Lung (tissue), 11 donors: ENCODE measurements at regions not wholly inside any gene's neighbourhood (a gene's known extent, or its start where the extent isn't known, plus 50 kb on each side); places are given as distances from the start of the nearest gene placed in this dataset.

ENCODE experiments used
- ATAC-seq: fragments of 200-7000 bp; cut with Tn5 transposase; one replicate; pipeline ENCODE4 v1.9.1; 2020; ENCODE audit warnings: moderate number of reproducible peaks; ENCODE audit not compliant: insufficient read depth, low FRiP score
- DNase-seq, 3 donors: peaks; one replicate each; pipeline ENCODE4 v3.0.0-alpha.2; 2013 to 2017
- H3K27ac ChIP-seq, 2 donors: one replicate each; pipeline ENCODE4 v1.5.1; 2013; ENCODE audit warnings: mild to moderate bottlenecking in 2 of 2, moderate library complexity in 2 of 2, control low read depth in 1 of 2, inconsistent platforms in 1 of 2, low read depth in 1 of 2, low read length in 1 of 2
- H3K27me3 ChIP-seq, 3 donors: one replicate each; pipeline ENCODE4 v1.5.1; 2013; ENCODE audit warnings: low read length in 2 of 3; ENCODE audit not compliant: control insufficient read depth in 3 of 3, insufficient read depth in 3 of 3
- H3K36me3 ChIP-seq, 4 donors: one replicate each; pipeline ENCODE4 v1.5.1; 2013; ENCODE audit warnings: low read length in 4 of 4, mild to moderate bottlenecking in 1 of 4, moderate library complexity in 1 of 4; ENCODE audit not compliant: control insufficient read depth in 4 of 4, insufficient read depth in 4 of 4
- H3K4me1 ChIP-seq, 5 donors: one replicate each; pipeline ENCODE4 v1.5.1; 2013; ENCODE audit warnings: low read length in 5 of 5, mild to moderate bottlenecking in 2 of 5, moderate library complexity in 1 of 5; ENCODE audit not compliant: control insufficient read depth in 5 of 5, insufficient read depth in 5 of 5
- H3K4me3 ChIP-seq: one replicate; pipeline ENCODE4 v1.5.1; 2013; ENCODE audit warnings: mild to moderate bottlenecking, control low read depth, moderate library complexity
- H3K9ac ChIP-seq, 2 donors: one replicate each; pipeline ENCODE4 v1.5.1; 2013; ENCODE audit warnings: low read length in 2 of 2, control low read depth in 1 of 2; ENCODE audit not compliant: insufficient read depth in 1 of 2
- H3K9me3 ChIP-seq, 4 donors: one replicate each; pipeline ENCODE4 v1.5.1; 2013; ENCODE audit warnings: low read length in 3 of 4, mild to moderate bottlenecking in 1 of 4, moderate library complexity in 1 of 4; ENCODE audit not compliant: control insufficient read depth in 4 of 4, insufficient read depth in 3 of 4
- CTCF ChIP-seq: IDR thresholded peaks from 2 replicates; pipeline ENCODE4 v1.5.1; 2012; ENCODE audit warnings: mild to moderate bottlenecking; ENCODE audit errors: control extremely low read depth, extremely low read depth
- WGBS, 2 donors: extraction: QIAGEN DNeasy Blood & Tissue Kit; methylation state at CpG; one replicate each; pipeline ENCODE4 v1.1.7; 2013; 5-methylcytosine and 5-hydroxymethylcytosine counted together
- donor health status: control.
- donor health status: control.
- donor health status: Bipolar disorder and iron deficiency.
- donor health status: healthy.
- donor health status: DM: yes; HTN: yes; CAD: no.

DNA sequence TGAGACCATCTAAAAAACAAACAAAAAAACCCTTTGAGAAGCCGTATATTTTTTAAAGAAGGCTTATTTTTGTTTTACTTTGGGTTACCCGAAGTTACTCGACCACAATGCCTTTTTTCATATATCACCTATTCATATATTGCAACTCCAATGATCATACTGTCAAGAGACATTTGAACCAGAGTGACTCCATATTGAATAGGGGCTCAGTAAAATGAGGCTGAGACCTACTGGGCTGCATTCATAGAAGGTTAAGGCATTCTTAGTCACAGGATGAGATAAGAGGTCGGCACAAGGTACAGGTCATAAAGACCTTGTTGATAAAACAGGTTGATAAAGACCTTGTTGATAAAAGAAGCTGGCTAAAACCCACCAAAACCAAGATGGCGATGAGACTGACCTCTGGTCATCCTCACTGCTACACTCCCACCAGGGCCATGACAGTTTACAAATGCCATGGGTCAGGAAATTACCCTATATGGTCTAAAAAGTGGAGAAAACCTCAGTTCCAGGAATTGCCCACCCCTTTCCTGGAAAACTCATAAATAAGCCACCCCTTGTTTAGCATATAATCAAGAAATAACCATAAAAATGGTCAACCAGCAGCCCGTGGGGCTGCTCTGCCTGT is 50.0 kb upstream of the PKP2 start:
- no peak for DNase-seq
- TF ChIP-seq CTCF = no peak
- Histone ChIP-seq H3K27ac (no peak overlapping the region), H3K36me3 (no peaks in the 10 kb centered on the region), H3K4me3 (no peak overlapping the region), H3K4me1 (no peaks in the 10 kb centered on the region), H3K9me3 (no peaks in the 10 kb centered on the region), H3K27me3 (no peaks in the 10 kb centered on the region), H3K9ac (no peak overlapping the region)
- 69 to 84% methylated on average over 6 of the region's 6 CpGs for WGBS, 2 donors
- no peak for ATAC-seq
